ENCODE measurements at regions not wholly inside any gene's neighbourhood (a gene's known extent, or its start where the extent isn't known, plus 50 kb on each side); places are given as distances from the start of the nearest gene placed in this dataset.

- TF ChIP-seq POLR2AphosphoS5 (IDR thresholded peaks at IDR 0.05; ENCODE audit: borderline replicate concordance, low read depth, low read length) = no peak
- TF ChIP-seq FOXP2 (optimal IDR thresholded peaks at IDR 0.05; ENCODE audit: control extremely low read depth, extremely low read length, insufficient read depth) = no peak
- no peak for TF ChIP-seq EZH2 (IDR thresholded peaks at IDR 0.05)
Measured at GRCh38 chr11:29669310-29669709, 347.5 kb downstream of the KCNA4 start.
